Testis (tissue), 2 donors: ENCODE measurements at regions not wholly inside any gene's neighbourhood (a gene's known extent, or its start where the extent isn't known, plus 50 kb on each side); places are given as distances from the start of the nearest gene placed in this dataset.

Experiments
- DNase-seq: peaks from one replicate; pipeline ENCODE4 v3.0.0-alpha.2; 2019
- H3K27ac ChIP-seq, 2 donors: fragments of 200-600 bp; sonication (generic); one replicate each; pipeline ENCODE4 v1.5.1; 2019
- H3K27me3 ChIP-seq: fragments of 200-600 bp; sonication (generic); one replicate; pipeline ENCODE4 v1.5.1; 2019
- H3K36me3 ChIP-seq: fragments of 200-600 bp; sonication (generic); one replicate; pipeline ENCODE4 v1.5.1; 2017; ENCODE audit warnings: low read depth; ENCODE audit errors: missing control alignments
- H3K4me1 ChIP-seq: fragments of 200-600 bp; sonication (generic); one replicate; pipeline ENCODE4 v1.5.1; 2019
- H3K4me3 ChIP-seq, 2 donors: fragments of 200-600 bp; sonication (generic); one replicate each; pipeline ENCODE4 v1.5.1; 2017 to 2019
- H3K9me3 ChIP-seq: fragments of 200-600 bp; sonication (generic); one replicate; pipeline ENCODE4 v1.5.1; 2017
- CTCF ChIP-seq, 3 experiments: fragments of 450-650 bp in 2 of 3; fragments of 200-600 bp in 1 of 3; sonication (generic) in 1 of 3; IDR thresholded peaks; one replicate each; pipeline ENCODE4 v1.5.1; 2016 to 2019; ENCODE audit warnings: antibody characterized with exemption in 3 of 3, mild to moderate bottlenecking in 2 of 3, moderate library complexity in 1 of 3
- POLR2A ChIP-seq: fragments of 450-650 bp; IDR thresholded peaks from one replicate; pipeline ENCODE4 v1.6.1; 2017; ENCODE audit warnings: antibody characterized with exemption, mild to moderate bottlenecking, moderate library complexity
- WGBS, 2 donors: methylation state at CpG; one replicate each; pipeline ENCODE4 v1.1.5; 2018; 5-methylcytosine and 5-hydroxymethylcytosine counted together
- intact Hi-C: fragments of 100-400 bp; cut with DNase I; formaldehyde crosslinking; loops from one replicate; pipeline ENCODE4 v1.15.1; 2023; ENCODE audit warnings: low total_unique reads

GRCh38 chr19:30093966-30094755 lies 152.1 kb downstream of the URI1 start:
- H3K9me3 ChIP-seq: no peaks in the 10 kb centered on the region
- no peak for TF ChIP-seq POLR2A
- TF ChIP-seq CTCF (IDR thresholded peaks at IDR 0.05): no peak
- WGBS, 2 donors: 92 to 94% methylated on average over 6 to 9 of the region's 9 CpGs

GRCh38 chr19:30094756-30095140 lies 152.7 kb downstream of the URI1 start:
- Histone ChIP-seq H3K4me3 (no peak overlapping the region), H3K36me3 (no peaks in the 10 kb centered on the region), H3K27ac (no peak overlapping the region), H3K27me3 (no peaks in the 10 kb centered on the region), H3K4me1 (no peaks in the 10 kb centered on the region), H3K9me3 (no peaks in the 10 kb centered on the region)
- intact Hi-C loops: no loop called here
- 90 to 100% methylated on average over 1 to 3 of the region's 3 CpGs for WGBS, 2 donors
- TF ChIP-seq CTCF (IDR thresholded peaks at IDR 0.05) (no peak), POLR2A (no peak)
- DNase-seq: no peak

More at GRCh38 chr19:30093966-30094755, 152.1 kb downstream of the URI1 start:
- H3K27me3 ChIP-seq: no peaks in the 10 kb centered on the region
- intact Hi-C loops: no loop called here
- no peak overlapping the region for H3K4me3 ChIP-seq
- no peak overlapping the region for H3K27ac ChIP-seq
- DNase-seq: no peak
- H3K4me1 ChIP-seq: no peaks in the 10 kb centered on the region
- no peaks in the 10 kb centered on the region for H3K36me3 ChIP-seq

- H3K4me1 ChIP-seq: no peaks in the 10 kb centered on the region
- no peak for TF ChIP-seq CTCF (IDR thresholded peaks at IDR 0.05)
- no peak for TF ChIP-seq POLR2A
- WGBS, 2 donors: 78 to 83% methylated on average over 3 of the region's 3 CpGs
- no peak overlapping the region for H3K4me3 ChIP-seq
- H3K27ac ChIP-seq: no peak overlapping the region
- no peaks in the 10 kb centered on the region for H3K9me3 ChIP-seq
- no peaks in the 10 kb centered on the region for H3K27me3 ChIP-seq
- no peaks in the 10 kb centered on the region for H3K36me3 ChIP-seq
- DNase-seq: no peak
- intact Hi-C loops: no loop called here
These were observed 153.1 kb downstream of the URI1 start for GRCh38 chr19:30095171-30095570.

GRCh38 chr19:30096596-30097370 lies 154.7 kb downstream of the URI1 start:
- Histone ChIP-seq H3K9me3 (no peaks in the 10 kb centered on the region), H3K4me3 (no peak overlapping the region), H3K4me1 (no peaks in the 10 kb centered on the region), H3K27me3 (no peaks in the 10 kb centered on the region), H3K27ac (no peak overlapping the region), H3K36me3 (no peaks in the 10 kb centered on the region)
- WGBS, 2 donors: 82 to 90% methylated on average over 12 to 19 of the region's 19 CpGs
- intact Hi-C loops: no loop called here
- TF ChIP-seq CTCF (IDR thresholded peaks at IDR 0.05): no peak
- no peak for TF ChIP-seq POLR2A
- no peak for DNase-seq
